GM18861 (cell line): ENCODE measurements at regions not wholly inside any gene's neighbourhood (a gene's known extent, or its start where the extent isn't known, plus 50 kb on each side); places are given as distances from the start of the nearest gene placed in this dataset.

ENCODE experiments used
- ATAC-seq: cut with Tn5 transposase; IDR thresholded peaks from one replicate; pipeline ENCODE4 v1.9.1; 2021; ENCODE audit not compliant: unreplicated experiment

DNA sequence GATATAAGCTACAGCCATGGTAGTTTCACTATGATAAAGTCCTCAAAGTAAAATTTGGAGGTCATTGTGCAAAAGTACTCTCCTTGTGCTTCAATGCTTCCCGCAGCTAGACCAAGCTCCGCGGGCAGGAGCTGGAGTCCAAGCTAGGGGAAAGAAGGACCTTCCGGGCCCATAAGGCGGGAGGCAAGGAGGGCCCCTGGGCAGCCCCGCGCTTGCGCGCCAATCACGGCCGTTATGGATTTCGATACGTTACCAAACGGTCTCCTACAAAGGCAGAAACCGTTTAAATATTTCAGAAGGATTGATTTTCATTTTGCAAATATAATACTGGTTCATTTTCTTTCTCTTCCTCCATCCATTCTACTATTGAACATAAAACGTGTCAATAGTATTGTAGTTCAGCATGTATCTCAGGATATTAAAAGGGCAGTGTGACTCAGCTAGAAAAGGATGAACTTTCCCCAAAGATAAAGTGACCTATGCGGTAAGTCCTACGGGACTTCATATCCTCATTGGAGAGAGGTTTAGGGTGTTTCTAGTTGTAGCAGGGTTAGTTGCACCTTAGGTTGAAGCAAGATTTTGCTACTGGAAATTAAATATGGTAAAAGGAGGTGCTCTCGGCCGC is 128.0 kb downstream of the KIF20B start:
- no peak for ATAC-seq

DNA sequence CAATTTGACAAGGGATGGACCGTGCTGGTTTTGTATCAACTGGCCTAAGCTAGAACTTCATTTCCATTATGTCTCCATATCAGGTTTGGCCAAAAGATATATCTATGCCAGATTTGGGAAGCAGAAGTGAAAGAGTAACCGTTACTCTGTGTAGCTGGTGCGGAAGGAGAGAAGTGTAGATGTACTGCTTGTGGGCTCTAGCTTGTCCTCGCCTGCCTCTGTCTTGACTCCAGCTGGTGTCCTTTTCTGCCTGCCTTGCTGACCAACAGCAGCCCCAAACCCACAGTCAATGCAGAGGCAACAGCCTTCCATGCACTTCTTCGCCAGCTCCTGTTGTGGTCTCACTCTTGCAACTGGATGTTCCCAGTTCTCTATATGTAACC is 128.5 kb downstream of the KIF20B start:
- no peak for ATAC-seq

DNA sequence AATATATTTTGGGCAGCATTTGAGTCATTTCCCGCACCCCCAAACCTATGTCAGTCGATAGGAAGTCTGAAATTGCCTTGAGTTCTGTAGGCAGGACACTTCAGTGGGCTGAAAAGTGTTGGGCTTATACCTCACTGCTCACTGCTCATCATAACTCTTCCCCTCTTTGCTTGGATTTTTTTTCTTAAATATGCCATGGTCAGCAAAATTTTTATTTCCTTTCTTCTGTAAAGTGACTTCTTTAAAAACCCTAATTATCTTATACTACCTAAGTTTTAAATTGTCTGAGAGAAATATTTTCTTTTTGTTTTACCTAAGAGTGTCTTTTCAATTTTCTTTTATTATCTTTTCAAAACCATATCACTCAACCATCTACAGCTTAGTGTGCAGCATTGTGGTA is 129.2 kb downstream of the KIF20B start:
- ATAC-seq = no peak

DNA sequence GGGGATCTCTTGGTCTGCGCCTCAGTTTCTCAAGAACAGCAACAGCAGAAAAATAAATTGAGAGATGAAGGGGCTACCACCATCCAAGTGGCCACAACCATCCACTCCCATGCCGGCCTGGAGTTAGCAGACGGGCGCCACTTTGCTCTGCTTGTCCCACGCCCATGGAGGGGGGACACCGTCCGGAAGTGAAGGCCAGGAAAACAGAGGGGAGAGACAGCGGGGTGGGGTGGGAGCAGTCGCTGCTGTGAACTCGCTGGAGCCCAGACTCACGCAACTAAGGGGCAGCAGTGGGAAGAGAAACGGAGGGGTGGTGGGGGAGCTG is 135.4 kb downstream of the KIF20B start:
- no peak for ATAC-seq

DNA sequence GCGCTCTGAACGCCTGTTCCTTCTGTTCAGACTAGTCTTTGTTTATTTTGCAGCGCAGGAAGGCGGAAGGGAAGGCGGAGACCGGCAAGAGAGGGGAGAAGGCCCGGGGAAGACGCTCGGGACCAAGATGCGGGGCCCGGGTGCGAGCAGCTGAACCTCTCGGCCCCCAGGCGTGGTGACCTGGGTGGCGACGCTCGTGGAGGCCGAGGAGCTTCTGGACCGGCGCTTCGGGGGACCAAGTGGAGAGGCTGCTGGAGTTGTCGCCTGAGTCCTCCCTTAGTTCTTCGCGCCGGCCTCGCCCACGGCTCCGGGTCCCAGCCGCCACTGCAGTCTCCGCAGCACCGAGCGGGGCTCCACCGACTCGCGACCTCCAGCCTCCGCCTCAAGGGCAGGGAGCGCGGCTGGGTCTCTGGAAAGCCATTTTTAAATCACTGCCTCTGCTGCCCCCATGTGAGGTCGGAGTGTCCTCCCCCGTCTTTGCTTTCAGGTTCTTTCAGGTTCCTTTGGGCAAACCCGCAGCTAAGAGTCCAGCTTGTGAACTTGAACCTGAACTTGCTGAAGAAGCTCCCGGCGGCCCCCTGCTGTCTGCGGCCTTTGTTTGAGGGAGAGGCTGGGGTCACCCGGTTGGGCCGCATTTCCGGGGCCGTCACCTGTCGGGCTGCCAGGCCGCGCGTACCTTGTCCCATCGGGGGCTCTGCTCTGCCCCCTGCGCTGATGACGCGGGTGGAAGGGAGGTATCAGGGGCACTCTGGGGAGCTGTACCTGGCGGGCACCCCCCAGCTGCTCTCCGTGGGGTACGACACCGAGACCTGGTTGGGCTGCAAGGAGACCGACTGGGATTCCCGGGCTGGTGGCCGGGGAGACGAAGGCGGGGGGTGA is 136.0 kb downstream of the KIF20B start:
- no peak for ATAC-seq

DNA sequence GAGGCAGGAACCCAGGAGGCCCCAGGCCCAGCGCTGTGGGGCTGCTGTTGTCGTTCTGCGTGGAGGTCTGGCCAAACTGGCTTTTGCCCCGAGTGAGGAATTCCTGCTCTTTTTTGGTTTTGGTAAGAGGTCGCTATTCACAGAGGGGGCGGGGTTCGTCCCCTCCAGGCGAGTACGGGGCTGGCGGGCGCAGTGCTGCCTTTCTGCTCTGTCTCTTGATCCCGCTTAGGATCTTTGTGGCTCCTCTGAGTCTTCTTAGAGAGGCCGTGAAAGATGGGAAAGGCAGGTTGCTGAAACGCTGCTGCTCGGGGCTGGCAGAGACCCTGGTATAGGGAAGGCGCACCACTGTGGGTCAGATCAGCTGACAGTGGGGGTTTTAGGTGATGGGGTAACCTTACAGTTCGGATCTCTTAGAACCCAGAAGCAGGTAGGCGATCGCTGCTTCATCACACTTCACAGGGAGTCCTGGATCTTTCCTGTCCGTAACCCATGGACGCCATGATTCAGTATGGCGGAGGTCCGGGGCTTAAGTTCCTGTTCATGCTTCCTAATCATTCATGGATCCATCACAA is 136.7 kb downstream of the KIF20B start:
- no peak for ATAC-seq

DNA sequence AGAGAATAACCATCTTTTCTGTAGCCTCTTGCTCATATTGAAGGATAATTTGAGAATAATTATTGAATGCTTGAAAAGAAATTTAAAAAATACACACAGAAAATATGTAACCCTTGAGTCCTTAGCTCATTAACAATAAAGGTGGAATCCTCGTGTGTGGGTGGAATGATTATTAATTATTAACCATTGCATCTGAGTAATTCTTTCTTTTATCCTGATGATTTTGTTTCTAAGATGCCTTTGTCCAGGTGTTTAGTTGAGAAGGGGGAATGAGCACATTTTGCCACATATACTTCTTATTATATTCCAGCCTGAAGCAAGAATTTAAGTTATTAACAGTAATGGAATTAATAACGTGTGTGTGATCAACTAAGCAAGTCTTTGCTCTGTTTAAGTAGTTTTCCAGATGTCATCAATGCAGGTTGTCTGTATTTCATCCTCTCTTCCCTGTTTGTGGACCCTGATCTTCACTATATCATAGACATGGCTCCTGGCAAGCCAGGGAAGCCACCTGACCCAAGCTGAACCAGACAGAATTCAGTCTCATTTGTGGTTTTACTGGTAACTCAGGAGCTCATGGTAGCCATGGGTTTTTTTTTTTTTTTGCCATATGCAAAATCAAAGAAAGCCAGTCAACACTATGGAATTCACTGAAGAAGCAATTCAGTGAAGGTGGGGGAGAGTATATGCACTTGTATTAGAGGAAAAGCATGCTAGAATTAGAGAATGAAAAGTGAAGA is 144.3 kb downstream of the KIF20B start:
- ATAC-seq = no peak

DNA sequence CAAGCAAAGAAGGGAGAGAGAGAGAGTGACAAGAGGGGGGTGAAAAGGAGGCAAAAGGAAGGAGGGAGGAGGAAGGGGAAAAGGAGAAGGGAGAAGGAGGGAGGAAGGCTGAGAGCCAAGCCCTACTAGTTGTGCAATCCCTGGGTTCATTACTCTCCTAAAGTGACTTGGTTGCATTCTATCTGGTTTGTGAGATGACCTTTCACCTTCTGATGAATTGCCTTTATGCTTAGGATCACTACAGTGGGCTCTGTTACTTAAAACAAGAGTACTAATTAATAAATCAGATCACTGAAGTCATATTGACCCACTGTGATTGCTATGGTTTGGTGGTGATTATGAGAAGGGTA is 144.9 kb downstream of the KIF20B start:
- no peak for ATAC-seq

DNA sequence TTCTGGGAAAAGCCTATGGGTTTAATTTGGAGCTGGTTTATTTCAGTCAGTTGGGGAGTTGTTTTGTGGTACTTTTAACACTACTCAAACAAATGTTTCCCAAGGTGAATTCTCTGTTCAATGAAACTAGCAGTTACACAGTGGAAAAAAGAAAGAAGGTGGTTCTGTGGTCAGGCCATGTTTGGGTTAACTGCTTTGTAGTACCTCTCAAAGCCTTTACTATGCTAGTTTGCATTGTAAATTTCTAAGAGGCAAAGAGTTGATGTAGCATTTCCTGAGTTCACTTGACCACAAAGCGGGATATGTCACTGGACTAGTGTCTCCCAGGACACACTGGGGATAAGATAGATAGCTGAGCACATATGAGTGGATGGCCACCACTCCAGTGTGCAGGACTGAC is 145.4 kb downstream of the KIF20B start:
- ATAC-seq = no peak

DNA sequence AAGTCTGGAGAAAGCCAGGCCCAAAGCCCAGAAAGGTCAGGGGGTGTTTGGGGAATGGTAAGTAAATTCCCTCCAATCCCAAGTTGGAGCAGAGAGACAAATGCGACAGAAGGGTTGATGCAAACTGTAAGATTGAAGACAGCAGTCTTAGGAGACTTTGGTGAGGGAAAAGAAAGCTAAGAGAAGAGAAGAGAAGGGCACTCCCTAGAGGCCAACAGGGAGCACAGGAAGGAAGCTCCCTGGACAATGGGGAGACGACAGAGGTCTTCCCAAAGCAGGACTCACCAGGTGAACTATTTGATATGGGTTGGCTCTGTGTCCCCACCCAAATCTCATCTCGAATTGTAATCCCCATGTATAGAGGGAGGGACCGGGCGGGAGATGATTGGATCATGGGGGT is 151.5 kb downstream of the KIF20B start:
- ATAC-seq = no peak

DNA sequence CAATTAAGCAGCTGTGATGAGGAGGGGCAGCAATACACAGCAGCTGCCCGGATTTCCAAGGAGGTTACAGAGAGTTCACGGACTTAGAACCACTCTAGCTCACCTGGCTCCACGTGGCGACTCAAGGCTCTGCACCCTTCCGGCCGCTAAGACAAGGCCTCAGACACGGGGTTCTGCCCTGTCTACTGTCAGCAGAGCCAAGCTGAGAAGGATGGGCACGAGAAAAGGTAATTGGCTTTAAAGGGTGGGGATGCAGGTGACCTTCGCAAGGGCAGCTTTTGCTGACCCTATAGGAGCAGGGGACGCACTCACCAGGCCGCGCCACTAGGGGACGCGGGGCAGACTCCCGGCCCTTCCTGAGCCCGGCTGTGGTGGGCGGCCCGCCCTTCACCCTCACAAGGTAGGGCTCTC is 152.4 kb downstream of the KIF20B start:
- ATAC-seq = no peak

DNA sequence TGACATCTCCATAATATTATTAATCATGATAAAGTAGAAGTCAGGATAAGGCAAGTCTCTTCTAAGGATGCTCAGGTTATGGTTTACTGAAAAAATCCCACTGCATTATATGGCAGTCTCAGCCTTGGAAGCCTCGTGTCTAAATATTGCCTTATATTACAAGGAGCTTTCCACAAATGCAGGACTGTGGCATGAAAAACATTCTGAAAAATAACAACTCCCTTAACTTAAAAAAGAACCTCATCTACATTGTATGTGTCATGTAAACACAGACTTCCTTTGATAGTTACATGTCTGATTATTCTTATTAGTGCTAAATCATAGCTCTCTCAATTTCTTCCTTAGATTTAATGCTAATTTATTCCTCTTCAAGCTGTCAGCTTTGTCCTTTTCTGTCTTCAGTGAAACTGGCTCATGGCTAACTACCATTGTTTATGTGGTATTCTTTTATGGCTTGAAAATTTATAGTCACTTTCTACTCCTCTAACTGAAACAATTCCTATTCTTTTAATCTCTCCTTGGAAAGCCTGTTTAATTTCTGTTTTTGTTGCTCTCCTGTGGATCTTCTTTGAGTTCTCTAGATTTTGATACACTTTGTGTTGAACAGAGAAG is 156.1 kb downstream of the KIF20B start:
- no peak for ATAC-seq

DNA sequence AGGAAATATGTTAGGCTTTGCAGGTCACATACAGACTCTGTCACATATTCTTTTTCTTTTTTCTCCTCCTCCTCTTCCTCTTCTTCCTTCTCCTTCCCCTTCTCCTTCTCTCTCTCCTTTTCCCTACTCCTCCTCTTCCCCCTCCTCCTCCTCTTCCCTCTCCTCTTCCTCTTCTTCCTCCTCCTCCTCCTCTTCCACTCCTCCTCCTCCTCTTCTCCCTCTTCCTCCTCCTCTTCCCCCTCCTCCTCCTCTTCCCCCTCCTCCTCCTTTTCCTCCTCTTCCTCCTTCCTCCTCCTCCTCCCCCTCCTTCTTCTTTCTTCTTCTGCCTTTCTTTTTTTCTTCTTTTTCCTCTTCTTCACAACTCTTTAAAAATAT is 159.8 kb downstream of the KIF20B start:
- ATAC-seq = no peak

DNA sequence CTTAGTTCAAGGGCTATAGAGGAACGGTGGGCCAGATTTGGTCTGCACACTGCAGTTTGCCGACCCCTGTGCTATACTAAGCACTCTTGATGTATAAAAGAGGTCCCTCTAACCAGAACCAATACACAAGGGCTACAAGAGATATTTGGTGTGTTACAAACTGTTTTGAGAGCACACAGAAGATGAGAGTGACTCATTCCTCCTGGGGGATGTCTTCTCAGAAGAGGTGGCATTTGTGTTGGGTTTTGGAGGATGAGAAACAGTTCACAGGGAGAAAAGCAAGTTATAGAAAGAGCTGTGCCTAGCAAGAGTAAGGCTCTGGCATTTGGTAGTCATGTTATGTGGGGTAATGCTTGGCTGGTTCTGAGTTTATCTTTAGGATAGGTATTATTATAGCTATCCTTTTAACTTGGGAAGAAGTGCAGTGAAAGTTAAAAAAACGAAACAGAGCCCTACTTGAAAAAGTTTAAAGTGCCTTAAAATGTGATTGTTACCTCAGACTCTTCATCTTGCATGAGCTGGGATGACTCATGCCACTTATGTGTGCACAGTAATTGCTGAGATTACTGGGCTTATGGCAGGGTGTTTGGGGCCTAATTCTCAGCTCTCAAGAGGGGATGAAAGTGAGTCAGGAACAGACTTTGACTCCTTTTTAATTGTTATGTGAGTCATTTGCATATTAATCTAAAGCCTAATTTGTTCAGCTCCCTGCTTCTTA is 160.4 kb downstream of the KIF20B start:
- ATAC-seq = no peak

DNA sequence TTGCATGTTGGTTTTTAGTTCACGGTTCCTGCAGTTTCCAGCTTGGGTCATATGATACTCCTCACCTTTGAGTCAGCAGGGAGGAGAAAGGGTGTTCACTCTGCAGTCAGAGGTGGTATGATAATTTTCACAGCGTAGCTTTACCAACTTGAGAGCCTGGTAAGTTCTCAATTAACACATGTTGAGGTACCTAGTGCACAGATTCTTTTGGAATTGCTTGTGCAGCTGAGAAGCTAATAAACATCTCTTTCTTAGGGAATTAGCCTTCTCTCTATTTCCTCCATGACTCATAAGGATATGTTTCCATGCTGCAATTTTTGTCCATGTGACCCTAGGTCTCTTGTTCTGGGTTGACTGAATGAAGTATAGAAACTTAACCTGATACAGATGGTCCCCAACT is 166.6 kb downstream of the KIF20B start:
- ATAC-seq = no peak

DNA sequence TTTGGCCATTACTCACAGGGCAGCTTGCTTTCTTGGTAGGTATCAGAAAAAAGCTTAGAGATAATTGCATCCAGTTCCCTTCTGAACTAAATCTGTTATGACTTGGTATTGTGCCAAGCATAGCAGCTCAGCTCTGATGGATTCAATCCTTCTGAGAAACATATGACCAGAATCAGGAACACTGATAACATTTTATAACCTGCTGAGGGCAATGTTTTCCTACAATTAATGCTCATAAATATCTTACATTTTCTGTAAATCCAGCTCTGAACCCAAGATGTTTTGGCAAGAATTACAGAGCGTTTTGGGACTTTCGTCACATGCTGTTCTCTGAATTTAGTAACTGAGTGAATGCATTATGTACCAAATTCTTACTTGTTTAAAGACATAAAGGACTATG is 167.8 kb downstream of the KIF20B start:
- no peak for ATAC-seq

DNA sequence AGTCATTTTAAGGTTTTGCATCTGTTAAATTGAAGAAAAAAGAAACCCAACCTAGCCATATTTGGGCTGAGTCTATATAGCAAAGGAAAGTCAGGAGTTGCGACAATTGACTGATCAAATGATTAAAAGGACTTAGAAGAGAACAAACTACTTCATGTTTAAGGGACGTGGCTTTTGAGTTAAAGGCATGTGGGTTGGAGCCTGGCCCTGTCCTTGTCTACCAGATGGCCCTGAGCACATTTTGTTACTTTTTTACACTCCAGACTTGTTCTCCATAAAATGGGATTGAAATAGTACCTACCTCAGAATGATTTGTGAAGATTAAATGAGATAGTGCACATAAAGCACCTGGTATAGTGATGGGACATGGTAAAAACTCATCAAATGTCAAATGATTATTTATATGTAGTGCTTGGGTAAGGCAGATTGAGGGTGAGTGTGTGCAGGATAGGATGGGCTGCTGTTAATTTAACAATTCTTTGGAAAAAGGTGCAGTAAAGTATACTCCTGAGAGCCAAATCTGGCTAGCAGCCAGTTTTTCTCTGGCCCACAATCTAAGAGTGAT is 168.3 kb downstream of the KIF20B start:
- ATAC-seq = no peak

DNA sequence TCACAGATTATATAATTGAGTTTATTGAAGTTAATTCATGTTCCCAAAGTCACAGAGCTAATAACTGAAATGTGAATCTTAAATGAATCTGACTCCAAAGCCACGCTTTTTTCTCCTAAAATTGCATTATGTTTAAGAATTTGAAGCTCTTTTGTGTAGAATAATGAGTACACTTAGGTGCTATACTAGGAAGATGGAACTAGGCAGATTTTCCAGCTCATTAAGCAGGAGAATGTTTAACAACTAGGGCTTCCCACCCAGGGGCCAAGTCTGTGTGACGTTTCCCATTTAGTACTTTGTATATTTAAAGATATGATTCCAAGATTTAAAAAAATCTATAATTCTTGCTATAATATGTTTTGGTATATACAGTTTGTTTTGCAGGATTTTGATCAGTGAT is 169.5 kb downstream of the KIF20B start:
- no peak for ATAC-seq

DNA sequence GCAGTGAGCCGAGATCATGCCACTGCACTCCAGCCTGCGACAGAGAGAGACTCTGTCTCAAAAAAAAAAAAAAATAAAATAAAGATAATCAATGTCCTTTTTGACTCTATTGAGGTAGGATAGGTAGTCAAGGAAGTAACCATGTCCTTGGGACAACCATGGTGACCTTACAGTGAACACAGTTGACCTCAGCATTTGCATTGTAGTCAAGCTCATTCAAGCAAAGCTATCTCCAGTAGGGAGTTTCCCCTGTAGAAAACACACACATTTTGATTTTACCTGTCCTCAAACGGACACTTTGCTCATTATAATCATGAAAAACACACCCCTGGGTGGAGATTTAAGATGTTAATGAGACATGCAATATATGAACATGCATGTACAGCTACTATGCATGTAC is 171.7 kb downstream of the KIF20B start:
- peak; percentile 98 for ATAC-seq

DNA sequence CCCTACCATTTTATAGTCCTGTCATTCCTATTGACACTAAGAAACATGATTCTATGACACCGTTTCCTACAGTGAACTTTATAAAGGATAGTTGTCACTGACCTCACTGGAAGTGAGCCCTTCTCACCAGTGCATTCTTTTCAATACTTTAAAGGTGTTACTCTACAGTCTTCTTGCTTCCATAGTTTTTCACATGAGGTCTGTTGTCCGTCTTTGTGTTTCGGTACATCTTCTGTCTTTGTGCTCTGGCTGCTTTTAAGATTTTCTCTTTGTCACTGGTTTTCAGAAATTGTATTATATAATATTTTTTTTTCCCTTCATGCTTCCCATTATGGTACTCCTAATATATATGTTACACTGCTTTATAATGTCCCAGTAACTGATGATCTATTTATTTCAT is 174.2 kb downstream of the KIF20B start:
- ATAC-seq = no peak

DNA sequence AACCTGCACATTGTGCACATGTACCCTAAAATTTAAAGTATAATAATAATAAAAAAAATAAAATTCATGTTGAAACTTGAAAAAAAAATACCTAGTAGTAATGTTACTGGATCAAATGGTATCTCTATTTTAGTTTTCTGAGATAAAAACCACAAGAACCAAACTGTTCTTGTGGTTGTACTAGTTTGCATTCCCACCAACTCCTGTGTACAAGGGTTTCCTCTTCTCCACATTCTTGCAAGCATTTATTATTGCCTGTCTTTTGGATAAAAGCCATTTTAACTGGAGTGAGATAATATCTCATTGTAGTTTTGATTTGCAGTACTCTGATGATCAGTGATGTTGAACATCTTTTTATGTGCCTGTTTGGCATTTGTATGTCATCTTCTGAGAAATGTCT is 177.7 kb downstream of the KIF20B start:
- no peak for ATAC-seq
